ENCODE measurements at regions not wholly inside any gene's neighbourhood (a gene's known extent, or its start where the extent isn't known, plus 50 kb on each side); places are given as distances from the start of the nearest gene placed in this dataset.
A peak's percentile ranks its signal among the peaks of the same experiment; 100 is the strongest.

DNA sequence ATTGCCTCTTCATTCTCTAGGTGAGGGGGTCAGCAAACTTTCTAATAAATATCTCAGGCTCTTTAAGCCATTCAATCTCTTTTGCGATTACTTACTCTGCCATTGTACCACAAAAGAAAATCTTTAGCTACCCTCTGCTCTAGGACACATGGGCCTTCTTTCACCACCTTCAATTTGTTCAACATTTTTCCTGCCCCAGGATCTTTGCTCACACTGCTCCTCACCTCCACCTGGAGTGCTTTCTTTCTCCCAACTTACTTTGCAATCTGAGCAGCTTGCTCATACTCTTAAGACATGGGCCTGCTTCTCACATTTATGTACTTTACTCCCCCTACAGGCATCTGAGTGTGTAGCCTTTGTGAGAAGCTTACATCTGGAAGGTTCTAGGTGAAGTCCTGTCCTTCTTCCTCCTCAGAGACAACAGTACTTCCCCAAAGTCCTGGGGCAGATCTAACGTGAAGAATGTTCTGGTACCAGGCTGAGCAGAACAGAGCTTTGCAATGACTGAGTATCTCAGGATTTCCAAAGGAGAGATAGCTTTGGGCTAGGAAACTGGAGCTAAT, 55.0 kb upstream of the PRDM5 start:
- Histone ChIP-seq H3K9me3 (replicated peaks; ENCODE audit: control insufficient read depth, insufficient read depth, low read length) (no peaks in the 10 kb centered on the region), H3K4me1 (ENCODE audit: control insufficient read depth, insufficient read depth, low read length) (no peaks in the 10 kb centered on the region), H3K79me2 (ENCODE audit: control insufficient read depth, insufficient read depth, low read length) (no peaks in the 10 kb centered on the region), H3K4me3 (no peak overlapping the region), H4K20me1 (ENCODE audit: control insufficient read depth, insufficient read depth) (no peaks in the 10 kb centered on the region), H3K27ac (ENCODE audit: control insufficient read depth, insufficient read depth) (no peak overlapping the region), H3K4me2 (ENCODE audit: control insufficient read depth, insufficient read depth) (no peak overlapping the region), H3K27me3 (replicated peaks in 1 of 2; ENCODE audit: control insufficient read depth in 2 of 2, insufficient read depth in 2 of 2, low read length in 1 of 2) (no peaks in the 10 kb centered on the region), H3K9ac (ENCODE audit: control insufficient read depth, insufficient read depth, low read length) (no peak overlapping the region), H3K36me3 (ENCODE audit: control insufficient read depth in 2 of 2, insufficient read depth in 2 of 2, low read length in 1 of 2) (no peaks in the 10 kb centered on the region), H2AFZ (ENCODE audit: control insufficient read depth, low read depth, low read length) (no peak overlapping the region)
- WGBS (ENCODE audit: insufficient coverage, insufficient replicate concordance, low lambda C conversion rate, missing lambda C conversion rate) = 53% methylated on average over 2 of the region's 2 CpGs
- RAD21 ChIA-PET (ENCODE audit: unreplicated experiment) = interaction anchor here (0.8 to 1.5 kb wide), 7 partner anchors 133 to 907 kb away, joined by 3 to 7 read pairs (median 4); no protein-coding TSS in a partner anchor
- in situ Hi-C loops (cut with MboI) (no loop called here), intact Hi-C loops (cut with micrococcal nuclease; ENCODE audit: unreplicated experiment) (loop anchor here (1.0 to 10.0 kb wide), 2 partner anchors 258 to 823 kb away; no protein-coding TSS in a partner anchor)
- POLR2A ChIA-PET = no interaction called here
- ATAC-seq = peak; percentile 90
- no peak for DNase-seq (ENCODE audit: low read depth, low spot score)
- peak; percentile 68 for FAIRE-seq
- SMC1A ChIA-PET (ENCODE audit: uncharacterized antibody, unreplicated experiment) = interaction anchor here (0.5 to 1.3 kb wide), 5 partner anchors 25 to 1442 kb away, joined by 3 to 9 read pairs (median 4); no protein-coding TSS in a partner anchor
- no TSS peak for BruUV-seq (replicated peaks)
- CTCF ChIA-PET = interaction anchor here (0.5 to 2.2 kb wide), 8 partner anchors 15 to 821 kb away, joined by 3 to 10 read pairs (median 4); no protein-coding TSS in a partner anchor
- TF ChIP-seq IKZF1 (conservative IDR thresholded peaks at IDR 0.05) (no peak), BHLHE40 (IDR thresholded peaks at IDR 0.05; ENCODE audit: borderline replicate concordance in 1 of 2, low read depth in 2 of 2, low read length in 1 of 2) (no peak), HCFC1 (IDR thresholded peaks at IDR 0.05; ENCODE audit: low read length) (no peak), ZNF207 (IDR thresholded peaks at IDR 0.05; ENCODE audit: borderline replicate concordance) (no peak), MTA2 (IDR thresholded peaks at IDR 0.05; ENCODE audit: low read depth) (no peak), RFX5 (IDR thresholded peaks at IDR 0.05; ENCODE audit: low read depth, low read length) (no peak), POLR2A (IDR thresholded peaks at IDR 0.05; ENCODE audit: low read depth, low read length) (no peak), NFYA (IDR thresholded peaks at IDR 0.05; ENCODE audit: borderline replicate concordance, low read depth, low read length) (no peak), TCF3 (IDR thresholded peaks at IDR 0.05; ENCODE audit: borderline replicate concordance, insufficient read depth, low read depth, low read length) (no peak), SMAD1 (IDR thresholded peaks at IDR 0.05; ENCODE audit: low read depth, partially characterized antibody) (no peak), PAX8 (IDR thresholded peaks at IDR 0.05) (no peak), POLR2AphosphoS2 (IDR thresholded peaks at IDR 0.05; ENCODE audit: low read depth, low read length) (no peak), STAT3 (IDR thresholded peaks at IDR 0.05; ENCODE audit: low read depth, low read length) (no peak)
- TF ChIP-seq, protein P1, sequence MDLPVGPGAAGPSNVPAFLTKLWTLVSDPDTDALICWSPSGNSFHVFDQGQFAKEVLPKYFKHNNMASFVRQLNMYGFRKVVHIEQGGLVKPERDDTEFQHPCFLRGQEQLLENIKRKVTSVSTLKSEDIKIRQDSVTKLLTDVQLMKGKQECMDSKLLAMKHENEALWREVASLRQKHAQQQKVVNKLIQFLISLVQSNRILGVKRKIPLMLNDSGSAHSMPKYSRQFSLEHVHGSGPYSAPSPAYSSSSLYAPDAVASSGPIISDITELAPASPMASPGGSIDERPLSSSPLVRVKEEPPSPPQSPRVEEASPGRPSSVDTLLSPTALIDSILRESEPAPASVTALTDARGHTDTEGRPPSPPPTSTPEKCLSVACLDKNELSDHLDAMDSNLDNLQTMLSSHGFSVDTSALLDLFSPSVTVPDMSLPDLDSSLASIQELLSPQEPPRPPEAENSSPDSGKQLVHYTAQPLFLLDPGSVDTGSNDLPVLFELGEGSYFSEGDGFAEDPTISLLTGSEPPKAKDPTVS (IDR thresholded peaks at IDR 0.05; ENCODE audit: low read depth, low read length) = peak; percentile 85
- TF ChIP-seq, protein P2, sequence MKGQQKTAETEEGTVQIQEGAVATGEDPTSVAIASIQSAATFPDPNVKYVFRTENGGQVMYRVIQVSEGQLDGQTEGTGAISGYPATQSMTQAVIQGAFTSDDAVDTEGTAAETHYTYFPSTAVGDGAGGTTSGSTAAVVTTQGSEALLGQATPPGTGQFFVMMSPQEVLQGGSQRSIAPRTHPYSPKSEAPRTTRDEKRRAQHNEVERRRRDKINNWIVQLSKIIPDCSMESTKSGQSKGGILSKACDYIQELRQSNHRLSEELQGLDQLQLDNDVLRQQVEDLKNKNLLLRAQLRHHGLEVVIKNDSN (IDR thresholded peaks at IDR 0.05; ENCODE audit: borderline replicate concordance, extremely low read length, insufficient read depth, low read depth, low read length) = no peak
- TF ChIP-seq, protein P3, sequence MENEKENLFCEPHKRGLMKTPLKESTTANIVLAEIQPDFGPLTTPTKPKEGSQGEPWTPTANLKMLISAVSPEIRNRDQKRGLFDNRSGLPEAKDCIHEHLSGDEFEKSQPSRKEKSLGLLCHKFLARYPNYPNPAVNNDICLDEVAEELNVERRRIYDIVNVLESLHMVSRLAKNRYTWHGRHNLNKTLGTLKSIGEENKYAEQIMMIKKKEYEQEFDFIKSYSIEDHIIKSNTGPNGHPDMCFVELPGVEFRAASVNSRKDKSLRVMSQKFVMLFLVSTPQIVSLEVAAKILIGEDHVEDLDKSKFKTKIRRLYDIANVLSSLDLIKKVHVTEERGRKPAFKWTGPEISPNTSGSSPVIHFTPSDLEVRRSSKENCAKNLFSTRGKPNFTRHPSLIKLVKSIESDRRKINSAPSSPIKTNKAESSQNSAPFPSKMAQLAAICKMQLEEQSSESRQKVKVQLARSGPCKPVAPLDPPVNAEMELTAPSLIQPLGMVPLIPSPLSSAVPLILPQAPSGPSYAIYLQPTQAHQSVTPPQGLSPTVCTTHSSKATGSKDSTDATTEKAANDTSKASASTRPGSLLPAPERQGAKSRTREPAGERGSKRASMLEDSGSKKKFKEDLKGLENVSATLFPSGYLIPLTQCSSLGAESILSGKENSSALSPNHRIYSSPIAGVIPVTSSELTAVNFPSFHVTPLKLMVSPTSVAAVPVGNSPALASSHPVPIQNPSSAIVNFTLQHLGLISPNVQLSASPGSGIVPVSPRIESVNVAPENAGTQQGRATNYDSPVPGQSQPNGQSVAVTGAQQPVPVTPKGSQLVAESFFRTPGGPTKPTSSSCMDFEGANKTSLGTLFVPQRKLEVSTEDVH (IDR thresholded peaks at IDR 0.05; ENCODE audit: low read depth, partially characterized antibody) = no peak
